B cell (primary cell): ENCODE measurements at regions not wholly inside any gene's neighbourhood (a gene's known extent, or its start where the extent isn't known, plus 50 kb on each side); places are given as distances from the start of the nearest gene placed in this dataset.

Experiments
- ATAC-seq: fragments of 200-7000 bp; cut with Tn5 transposase; one replicate; pipeline ENCODE4 v1.10.0; 2021; ENCODE audit warnings: low read depth, mild to moderate bottlenecking, moderate number of reproducible peaks, moderate library complexity
- CTCF ChIA-PET: fragments of 350-600 bp; sonication (Branson Sonifier 250); formaldehyde crosslinking; loops from one replicate; lab custom pipeline; 2021; ENCODE audit warnings: antibody characterized with exemption, inconsistent platforms; lab: Charles Lee
- POLR2A ChIA-PET: fragments of 350-600 bp; sonication (Branson Sonifier 250); formaldehyde crosslinking; loops from one replicate; lab custom pipeline; 2021; ENCODE audit warnings: antibody characterized with exemption; lab: Charles Lee
- DNase-seq: peaks from one replicate; pipeline ENCODE4 v3.0.0; 2013
- H2AFZ ChIP-seq: 2 replicates; pipeline ENCODE4 v1.6.1; 2012; ENCODE audit warnings: mild to moderate bottlenecking, low read depth, low read length; ENCODE audit not compliant: insufficient read depth, poor library complexity, severe bottlenecking
- H3K27ac ChIP-seq, 2 donors: 1 replicate in 1 of 2; 2 replicates in 1 of 2; pipeline ENCODE4 v1.5.1; 2012 to 2013; ENCODE audit warnings: low read length in 2 of 2, mild to moderate bottlenecking in 2 of 2, moderate library complexity in 1 of 2
- H3K27me3 ChIP-seq, 4 experiments: fragments of 200-600 bp in 1 of 4; sonication (generic) in 1 of 4; replicated peaks in 1 of 4; 1 replicate in 2 of 4; 2 replicates in 2 of 4; pipeline versions ENCODE4 v1.6.1 to v1.7.0; 2013 to 2016; ENCODE audit warnings: low read length in 3 of 4, mild to moderate bottlenecking in 2 of 4, mixed read lengths in 1 of 4, moderate library complexity in 1 of 4; ENCODE audit not compliant: insufficient read depth in 4 of 4, control insufficient read depth in 3 of 4; ENCODE audit errors: control extremely low read depth in 1 of 4
- H3K36me3 ChIP-seq, 2 experiments: replicated peaks in 1 of 2; 1 replicate in 1 of 2; 2 replicates in 1 of 2; pipeline versions ENCODE4 v1.6.1 to v1.7.1; 2013; ENCODE audit warnings: low read length in 1 of 2; ENCODE audit not compliant: insufficient read depth in 2 of 2, control insufficient read depth in 1 of 2; ENCODE audit errors: control extremely low read depth in 1 of 2, extremely low read depth in 1 of 2
- H3K4me1 ChIP-seq, 2 donors: fragments of 200-600 bp in 1 of 2; sonication (generic) in 1 of 2; 1 replicate in 1 of 2; 2 replicates in 1 of 2; pipeline versions ENCODE4 v1.5.1 to v1.6.1; 2013 to 2017; ENCODE audit warnings: low read length in 2 of 2; ENCODE audit not compliant: control insufficient read depth in 2 of 2, insufficient read depth in 2 of 2
- H3K4me2 ChIP-seq: replicated peaks from 2 replicates; pipeline ENCODE3; 2012; ENCODE audit warnings: mild to moderate bottlenecking, low read depth, low read length; ENCODE audit not compliant: poor library complexity, severe bottlenecking
- H3K4me3 ChIP-seq, 5 experiments: fragments of 200-600 bp in 1 of 5; sonication (generic) in 1 of 5; 1 replicate in 3 of 5; 2 replicates in 2 of 5; pipeline versions ENCODE4 v1.5.1 to v1.7.0; 2011 to 2016; ENCODE audit warnings: low read length in 4 of 5, mild to moderate bottlenecking in 4 of 5, low read depth in 2 of 5, control low read depth in 1 of 5, moderate library complexity in 1 of 5; ENCODE audit not compliant: insufficient read depth in 1 of 5; ENCODE audit errors: control extremely low read depth in 1 of 5, extremely low read depth in 1 of 5
- H3K79me2 ChIP-seq: fragments of 200-600 bp; sonication (generic); one replicate; pipeline ENCODE4 v1.6.0; 2016; ENCODE audit warnings: low read length; ENCODE audit not compliant: control insufficient read depth, insufficient read depth
- H3K9ac ChIP-seq: fragments of 200-600 bp; sonication (generic); 2 replicates; pipeline ENCODE4 v1.6.1; 2017; ENCODE audit warnings: mild to moderate bottlenecking, low read length, moderate library complexity
- H3K9me3 ChIP-seq, 3 donors: one replicate each; pipeline versions ENCODE4 v1.6.1 to v1.7.1; 2013; ENCODE audit warnings: low read length in 2 of 3; ENCODE audit not compliant: control insufficient read depth in 2 of 3, insufficient read depth in 1 of 3; ENCODE audit errors: control extremely low read depth in 1 of 3
- H4K20me1 ChIP-seq: 2 replicates; pipeline ENCODE4 v1.6.0; 2012; ENCODE audit warnings: mild to moderate bottlenecking, low read length; ENCODE audit not compliant: insufficient read depth, control insufficient read depth, poor library complexity, severe bottlenecking
- H3K27ac Mint-ChIP-seq: one replicate; pipeline ENCODE4 v1.8.0; 2021; ENCODE audit warnings: mixed read lengths
- H3K27me3 Mint-ChIP-seq: one replicate; pipeline ENCODE4 v1.8.0; 2021; ENCODE audit warnings: mixed read lengths
- H3K4me1 Mint-ChIP-seq: one replicate; pipeline ENCODE4 v1.8.0; 2021; ENCODE audit warnings: mixed read lengths
- H3K4me3 Mint-ChIP-seq: one replicate; pipeline ENCODE4 v1.8.0; 2021; ENCODE audit warnings: mixed read lengths
- H3K9me3 Mint-ChIP-seq: one replicate; pipeline ENCODE4 v1.8.0; 2022; ENCODE audit warnings: mixed read lengths; ENCODE audit not compliant: insufficient read depth
- CTCF ChIP-seq: fragments of 200-600 bp; IDR thresholded peaks from one replicate; pipeline ENCODE4 v1.8.0; 2022; ENCODE audit warnings: antibody characterized with exemption, mild to moderate bottlenecking
- EZH2 ChIP-seq: IDR thresholded peaks from 2 replicates; pipeline ENCODE4 v1.6.1; 2012; ENCODE audit warnings: borderline replicate concordance, low read depth, mild to moderate bottlenecking, moderate library complexity, low read length; ENCODE audit not compliant: insufficient read depth, poor library complexity, severe bottlenecking
- WGBS: methylation state at CpG from one replicate; pipeline ENCODE4 v1.1.5; 2013; ENCODE audit warnings: missing lambda C conversion rate; ENCODE audit not compliant: insufficient coverage; 5-methylcytosine and 5-hydroxymethylcytosine counted together
- intact Hi-C: fragments of 100-400 bp; cut with micrococcal nuclease; formaldehyde crosslinking; loops from one replicate; pipeline ENCODE4 v1.10.0; 2022

GRCh38 chr4:165721815-165722214, 151.2 kb upstream of the TLL1 start:
- no peaks in the 10 kb centered on the region for H3K4me1 Mint-ChIP-seq
- H3K27ac Mint-ChIP-seq, result no peak overlapping the region
- ATAC-seq (no peak), DNase-seq (no peak)
- Histone ChIP-seq H3K9me3 (no peaks in the 10 kb centered on the region), H2AFZ (no peak overlapping the region), H3K36me3 (no peaks in the 10 kb centered on the region), H3K4me3 (no peak overlapping the region), H3K9ac (no peak overlapping the region), H3K4me1 (no peaks in the 10 kb centered on the region), H3K4me2 (no peak overlapping the region), H3K79me2 (no peaks in the 10 kb centered on the region), H3K27me3 (no peaks in the 10 kb centered on the region), H3K27ac (no peak overlapping the region), H4K20me1 (no peaks in the 10 kb centered on the region)
- no peaks in the 10 kb centered on the region for H3K9me3 Mint-ChIP-seq
- WGBS, result 29% methylated on average over 4 of the region's 4 CpGs
- TF ChIP-seq EZH2, result no peak
- TF ChIP-seq CTCF, result no peak
- no peak overlapping the region for H3K4me3 Mint-ChIP-seq
- ChIA-PET POLR2A (no interaction called here), CTCF (no interaction called here)
- intact Hi-C loops, result no loop called here
- no peaks in the 10 kb centered on the region for H3K27me3 Mint-ChIP-seq

GRCh38 chr4:165723051-165723795, 149.8 kb upstream of the TLL1 start:
- no peaks in the 10 kb centered on the region for H3K4me1 Mint-ChIP-seq
- no peak overlapping the region for H3K4me3 Mint-ChIP-seq
- DNase-seq (no peak), ATAC-seq (no peak)
- H3K4me3 ChIP-seq, result no peak overlapping the region
- no peak for TF ChIP-seq EZH2
- no peak for TF ChIP-seq CTCF
- no peak overlapping the region for H2AFZ ChIP-seq
- no peaks in the 10 kb centered on the region for H4K20me1 ChIP-seq
- H3K9me3 Mint-ChIP-seq, result no peaks in the 10 kb centered on the region
- H3K27ac Mint-ChIP-seq, result no peak overlapping the region
- POLR2A ChIA-PET, result no interaction called here
- no peaks in the 10 kb centered on the region for H3K36me3 ChIP-seq
- H3K9me3 ChIP-seq, result no peaks in the 10 kb centered on the region
- CTCF ChIA-PET, result no interaction called here
- no peak overlapping the region for H3K4me2 ChIP-seq
- H3K4me1 ChIP-seq, result no peaks in the 10 kb centered on the region
- 100% methylated on average over 1 of the region's 4 CpGs for WGBS
- no peaks in the 10 kb centered on the region for H3K27me3 ChIP-seq
- no peak overlapping the region for H3K9ac ChIP-seq
- no peaks in the 10 kb centered on the region for H3K79me2 ChIP-seq
- H3K27ac ChIP-seq, result no peak overlapping the region
- intact Hi-C loops, result no loop called here
- H3K27me3 Mint-ChIP-seq, result no peaks in the 10 kb centered on the region
